DOHH2 (cell line): ENCODE measurements at regions not wholly inside any gene's neighbourhood (a gene's known extent, or its start where the extent isn't known, plus 50 kb on each side); places are given as distances from the start of the nearest gene placed in this dataset.

Experiments used
- H3F3A ChIP-seq: fragments of 200-600 bp; sonication (generic), shearing (Covaris generic); 2 replicates; pipeline ENCODE4 v1.6.0; 2016; ENCODE audit warnings: antibody characterized with exemption, mild to moderate bottlenecking; ENCODE audit not compliant: control insufficient read depth, insufficient read depth
- H3K27ac ChIP-seq: fragments of 200-600 bp; sonication (generic); 2 replicates; pipeline ENCODE4 v1.5.1; 2014; ENCODE audit warnings: low read depth, mild to moderate bottlenecking, low read length, moderate library complexity
- H3K27me3 ChIP-seq: fragments of 200-600 bp; sonication (generic); 2 replicates; pipeline ENCODE4 v1.6.1; 2014; ENCODE audit warnings: mild to moderate bottlenecking, low read length, mixed read lengths; ENCODE audit not compliant: control insufficient read depth
- H3K36me3 ChIP-seq: fragments of 200-600 bp; sonication (generic); 2 replicates; pipeline ENCODE4 v1.6.1; 2014; ENCODE audit warnings: mild to moderate bottlenecking, low read length, moderate library complexity, mixed read lengths; ENCODE audit not compliant: control insufficient read depth
- H3K4me1 ChIP-seq: fragments of 200-600 bp; sonication (generic); 2 replicates; pipeline ENCODE4 v1.6.1; 2014; ENCODE audit warnings: mild to moderate bottlenecking, low read length, mixed read lengths; ENCODE audit not compliant: control insufficient read depth
- H3K4me2 ChIP-seq: fragments of 200-600 bp; sonication (generic); 2 replicates; pipeline ENCODE4 v1.6.0; 2014; ENCODE audit warnings: mild to moderate bottlenecking, low read length, moderate library complexity
- H3K4me3 ChIP-seq: fragments of 200-600 bp; sonication (generic); 2 replicates; pipeline ENCODE4 v1.5.1; 2014; ENCODE audit warnings: mild to moderate bottlenecking, low read length, mixed read lengths
- H3K79me2 ChIP-seq: fragments of 200-600 bp; sonication (generic); 2 replicates; pipeline ENCODE4 v1.6.1; 2014; ENCODE audit warnings: mild to moderate bottlenecking, low read length, mixed read lengths; ENCODE audit not compliant: control insufficient read depth
- H3K9me2 ChIP-seq: fragments of 200-600 bp; sonication (generic); replicated peaks from 2 replicates; pipeline ENCODE4 v1.6.1; 2014; ENCODE audit warnings: mild to moderate bottlenecking, low read length, mixed read lengths; ENCODE audit not compliant: control insufficient read depth
- H3K9me3 ChIP-seq: fragments of 200-600 bp; sonication (generic); 2 replicates; pipeline ENCODE4 v1.6.1; 2014; ENCODE audit warnings: antibody characterized with exemption, low read length, mixed read lengths; ENCODE audit not compliant: control insufficient read depth, insufficient read depth
- H4K20me1 ChIP-seq: fragments of 200-600 bp; sonication (generic); 2 replicates; pipeline ENCODE4 v1.6.0; 2014; ENCODE audit warnings: low read depth, mild to moderate bottlenecking, antibody characterized with exemption, low read length, moderate library complexity; ENCODE audit not compliant: control insufficient read depth, insufficient read depth
- EZH2phosphoT487 ChIP-seq: fragments of 200-600 bp; sonication (generic); IDR thresholded peaks from 2 replicates; pipeline ENCODE4 v1.6.1; 2017; ENCODE audit warnings: borderline replicate concordance, mild to moderate bottlenecking, antibody characterized with exemption, low read length, moderate library complexity, mixed read lengths
- TF ChIP-seq, protein P1 (sequence below): fragments of 200-600 bp; sonication (generic); IDR thresholded peaks from one replicate; pipeline ENCODE4 v1.5.1; 2014; ENCODE audit warnings: antibody characterized with exemption, mild to moderate bottlenecking, low read depth, low read length; ENCODE audit not compliant: poor library complexity, severe bottlenecking

DNA sequence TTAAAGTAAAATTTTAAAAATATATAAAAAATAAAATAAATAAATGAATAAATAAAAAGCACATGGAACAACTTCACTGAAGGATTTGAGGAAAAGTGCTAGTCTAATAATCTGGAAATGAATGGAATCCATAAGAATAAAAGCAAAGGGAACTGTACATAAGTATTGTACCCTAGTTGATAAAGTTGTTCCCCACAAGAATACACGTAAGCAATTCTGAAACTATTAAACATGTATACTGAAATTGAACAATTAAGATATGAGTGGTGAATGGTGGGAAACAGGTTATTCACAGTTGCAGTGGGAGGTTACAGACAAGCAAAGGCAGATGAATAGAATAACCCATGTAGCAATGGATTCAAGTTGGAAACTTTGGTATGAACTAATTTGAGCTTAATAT, 853.2 kb upstream of the SOX9 start:
- H3K27ac ChIP-seq: no peak overlapping the region
- H3K9me3 ChIP-seq: no peaks in the 10 kb centered on the region
- H3K9me2 ChIP-seq: no peaks in the 10 kb centered on the region
- H3K79me2 ChIP-seq: no peaks in the 10 kb centered on the region
- no peaks in the 10 kb centered on the region for H3K27me3 ChIP-seq
- TF ChIP-seq, protein P1, sequence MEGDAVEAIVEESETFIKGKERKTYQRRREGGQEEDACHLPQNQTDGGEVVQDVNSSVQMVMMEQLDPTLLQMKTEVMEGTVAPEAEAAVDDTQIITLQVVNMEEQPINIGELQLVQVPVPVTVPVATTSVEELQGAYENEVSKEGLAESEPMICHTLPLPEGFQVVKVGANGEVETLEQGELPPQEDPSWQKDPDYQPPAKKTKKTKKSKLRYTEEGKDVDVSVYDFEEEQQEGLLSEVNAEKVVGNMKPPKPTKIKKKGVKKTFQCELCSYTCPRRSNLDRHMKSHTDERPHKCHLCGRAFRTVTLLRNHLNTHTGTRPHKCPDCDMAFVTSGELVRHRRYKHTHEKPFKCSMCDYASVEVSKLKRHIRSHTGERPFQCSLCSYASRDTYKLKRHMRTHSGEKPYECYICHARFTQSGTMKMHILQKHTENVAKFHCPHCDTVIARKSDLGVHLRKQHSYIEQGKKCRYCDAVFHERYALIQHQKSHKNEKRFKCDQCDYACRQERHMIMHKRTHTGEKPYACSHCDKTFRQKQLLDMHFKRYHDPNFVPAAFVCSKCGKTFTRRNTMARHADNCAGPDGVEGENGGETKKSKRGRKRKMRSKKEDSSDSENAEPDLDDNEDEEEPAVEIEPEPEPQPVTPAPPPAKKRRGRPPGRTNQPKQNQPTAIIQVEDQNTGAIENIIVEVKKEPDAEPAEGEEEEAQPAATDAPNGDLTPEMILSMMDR: no peak
- no peak for TF ChIP-seq EZH2phosphoT487
- no peaks in the 10 kb centered on the region for H3F3A ChIP-seq
- H3K4me2 ChIP-seq: no peak overlapping the region
- H3K4me1 ChIP-seq: no peaks in the 10 kb centered on the region
- no peak overlapping the region for H3K4me3 ChIP-seq
- H4K20me1 ChIP-seq: no peaks in the 10 kb centered on the region
- H3K36me3 ChIP-seq: no peaks in the 10 kb centered on the region

DNA sequence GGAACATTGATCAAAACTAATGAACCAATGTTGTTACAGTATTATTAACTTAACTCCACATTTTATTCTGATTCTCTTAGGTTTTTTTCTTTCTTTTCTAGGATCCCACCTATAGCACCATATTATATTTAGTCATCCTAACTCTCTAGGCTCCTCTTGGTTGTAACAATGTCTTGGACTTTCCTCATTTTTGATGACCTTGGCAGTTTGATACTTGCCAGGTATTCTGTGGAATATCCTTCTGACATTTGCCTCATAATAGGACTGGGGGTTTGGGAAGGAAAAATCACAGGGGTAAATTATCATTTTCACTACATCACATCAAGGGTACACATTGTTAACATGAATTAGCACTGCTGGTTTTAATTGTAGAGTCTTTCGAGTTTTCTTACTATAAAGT, 851.6 kb upstream of the SOX9 start:
- Histone ChIP-seq H3K4me2 (no peak overlapping the region), H3K27ac (no peak overlapping the region), H3K79me2 (no peaks in the 10 kb centered on the region), H3K4me3 (no peak overlapping the region), H3K4me1 (no peaks in the 10 kb centered on the region), H3K36me3 (no peaks in the 10 kb centered on the region), H3K27me3 (no peaks in the 10 kb centered on the region), H3K9me2 (no peaks in the 10 kb centered on the region), H3F3A (no peaks in the 10 kb centered on the region), H3K9me3 (no peaks in the 10 kb centered on the region), H4K20me1 (no peaks in the 10 kb centered on the region)
- no peak for TF ChIP-seq EZH2phosphoT487
- TF ChIP-seq, protein P1: no peak

DNA sequence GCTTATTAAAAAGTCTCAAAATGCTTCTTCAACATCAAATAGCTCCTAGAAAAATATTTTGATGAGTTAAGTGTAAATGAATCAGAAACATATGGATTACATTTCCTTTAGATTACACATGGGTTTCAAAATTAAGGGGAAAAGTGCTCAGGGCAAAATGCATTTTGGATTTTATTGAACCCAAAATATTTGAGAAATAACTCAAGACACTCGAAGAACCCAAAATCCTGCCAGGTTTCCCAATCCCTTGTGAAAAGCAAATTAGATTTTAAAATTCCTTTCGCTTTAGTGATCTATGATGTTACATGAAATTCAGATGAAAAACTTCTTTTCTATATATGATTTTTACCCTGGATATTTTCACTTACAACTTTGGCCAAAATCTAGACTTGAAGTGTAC, 847.4 kb upstream of the SOX9 start:
- H3K36me3 ChIP-seq: no peaks in the 10 kb centered on the region
- H3K79me2 ChIP-seq: no peaks in the 10 kb centered on the region
- H3K4me3 ChIP-seq: no peak overlapping the region
- no peaks in the 10 kb centered on the region for H3K9me2 ChIP-seq
- H4K20me1 ChIP-seq: no peaks in the 10 kb centered on the region
- H3K4me1 ChIP-seq: no peaks in the 10 kb centered on the region
- no peaks in the 10 kb centered on the region for H3K9me3 ChIP-seq
- TF ChIP-seq, protein P1: no peak
- no peak for TF ChIP-seq EZH2phosphoT487
- no peaks in the 10 kb centered on the region for H3K27me3 ChIP-seq
- H3K4me2 ChIP-seq: no peak overlapping the region
- no peaks in the 10 kb centered on the region for H3F3A ChIP-seq
- no peak overlapping the region for H3K27ac ChIP-seq

DNA sequence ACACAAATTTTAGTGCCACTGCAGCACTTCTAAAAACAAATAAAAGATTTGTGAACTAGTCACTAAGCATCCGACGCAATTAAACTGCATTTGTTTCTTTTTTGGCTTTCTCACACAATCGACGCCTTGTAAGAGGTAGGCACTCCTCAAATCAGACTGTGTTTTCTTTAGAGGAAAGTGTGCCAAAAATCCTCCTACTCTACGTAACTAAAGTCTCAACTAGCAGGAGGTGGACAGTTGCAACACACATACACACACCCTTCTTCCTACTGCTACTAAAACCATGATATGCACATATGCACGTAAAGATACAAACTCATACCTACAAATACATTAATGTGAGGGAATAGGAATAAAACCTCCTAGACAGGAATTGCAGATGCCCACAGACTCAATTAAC, 844.7 kb upstream of the SOX9 start:
- H3F3A ChIP-seq: no peaks in the 10 kb centered on the region
- no peak for TF ChIP-seq EZH2phosphoT487
- TF ChIP-seq, protein P1: no peak
- H3K79me2 ChIP-seq: no peaks in the 10 kb centered on the region
- H3K27ac ChIP-seq: no peak overlapping the region
- H3K4me1 ChIP-seq: no peaks in the 10 kb centered on the region
- H3K4me2 ChIP-seq: no peak overlapping the region
- H3K36me3 ChIP-seq: no peaks in the 10 kb centered on the region
- H3K27me3 ChIP-seq: no peaks in the 10 kb centered on the region
- no peaks in the 10 kb centered on the region for H3K9me3 ChIP-seq
- H3K4me3 ChIP-seq: no peak overlapping the region
- no peaks in the 10 kb centered on the region for H4K20me1 ChIP-seq
- no peaks in the 10 kb centered on the region for H3K9me2 ChIP-seq
